Stimulated activated CD8-positive, alpha-beta memory T cell treated with anti-CD3 and anti-CD28 coated beads, Interleukin-4, amount 100 ng/mL, for 24 hours (primary cell): ENCODE measurements at regions not wholly inside any gene's neighbourhood (a gene's known extent, or its start where the extent isn't known, plus 50 kb on each side); places are given as distances from the start of the nearest gene placed in this dataset.

Experiments
- DNase-seq: peaks from one replicate; pipeline ENCODE4 v3.0.0-alpha.2; 2020; ENCODE audit warnings: low read depth

DNA sequence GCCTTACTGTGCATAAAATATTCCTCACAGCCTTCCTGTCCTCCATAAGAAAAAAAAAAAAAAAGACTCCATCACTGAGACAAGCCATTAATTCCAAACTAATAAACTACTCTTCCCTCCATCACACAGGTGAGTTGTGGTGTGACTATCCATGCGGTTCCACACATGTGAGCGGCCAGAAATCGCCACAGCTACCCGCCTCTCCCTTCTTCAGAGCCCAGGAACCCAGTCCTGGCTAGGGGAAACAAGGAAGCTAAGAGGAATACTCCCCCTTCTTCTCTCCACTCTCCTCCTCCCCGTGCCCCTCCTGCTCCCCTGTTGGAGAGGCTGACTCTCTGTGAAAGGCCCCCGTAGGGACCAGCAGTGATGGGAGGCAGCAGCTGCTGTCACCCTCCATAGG lies 128.6 kb upstream of the ARID1B start:
- no peak for DNase-seq

DNA sequence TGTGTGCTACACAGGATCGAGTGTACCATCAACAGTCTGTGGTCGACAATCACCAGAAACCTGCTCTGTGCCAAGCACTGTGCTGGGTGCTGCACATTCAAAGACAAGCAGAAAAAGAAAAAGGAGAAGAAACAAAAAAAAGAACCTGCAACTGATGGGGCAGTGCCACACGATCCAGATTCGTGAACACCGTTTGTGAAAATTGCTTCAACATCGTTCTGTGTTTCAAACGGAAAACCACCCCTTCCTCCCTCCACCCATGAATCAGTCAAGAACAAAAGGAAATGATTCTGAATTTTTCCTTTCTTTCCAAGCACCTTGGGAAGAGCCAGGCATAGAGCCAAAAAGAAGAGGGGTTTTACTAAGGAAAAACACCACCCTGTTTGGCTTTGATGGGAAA lies 129.2 kb upstream of the ARID1B start:
- no peak for DNase-seq

DNA sequence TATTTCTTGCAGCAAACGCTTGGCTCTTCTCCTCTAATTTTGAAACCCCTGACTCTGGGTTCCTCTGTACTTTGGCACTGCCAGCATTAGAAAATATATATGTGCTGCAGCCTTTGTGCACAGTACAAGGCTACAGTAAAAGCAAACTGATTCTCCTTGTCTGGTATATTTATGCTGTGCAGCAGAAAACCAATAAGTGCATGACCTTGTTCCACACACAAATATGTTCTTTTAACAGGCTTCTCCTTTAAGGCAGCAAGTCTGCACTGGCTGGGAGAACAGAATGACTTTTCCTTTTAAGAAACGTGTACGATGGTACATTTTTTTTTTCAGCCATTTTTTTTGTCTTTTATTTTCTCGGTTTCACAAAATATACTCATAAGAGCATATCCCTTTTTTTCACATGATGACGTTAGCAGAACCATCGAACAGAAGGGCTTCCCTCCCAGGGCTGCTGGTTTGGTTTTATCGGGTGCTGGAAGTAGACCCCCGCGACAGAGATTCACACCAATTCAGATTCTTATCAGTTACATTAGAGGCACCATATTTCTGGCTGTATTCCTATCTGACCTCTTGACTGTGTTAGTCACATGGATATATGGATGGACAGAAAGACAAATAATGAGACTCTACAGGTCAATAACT lies 129.9 kb upstream of the ARID1B start:
- DNase-seq = no peak

DNA sequence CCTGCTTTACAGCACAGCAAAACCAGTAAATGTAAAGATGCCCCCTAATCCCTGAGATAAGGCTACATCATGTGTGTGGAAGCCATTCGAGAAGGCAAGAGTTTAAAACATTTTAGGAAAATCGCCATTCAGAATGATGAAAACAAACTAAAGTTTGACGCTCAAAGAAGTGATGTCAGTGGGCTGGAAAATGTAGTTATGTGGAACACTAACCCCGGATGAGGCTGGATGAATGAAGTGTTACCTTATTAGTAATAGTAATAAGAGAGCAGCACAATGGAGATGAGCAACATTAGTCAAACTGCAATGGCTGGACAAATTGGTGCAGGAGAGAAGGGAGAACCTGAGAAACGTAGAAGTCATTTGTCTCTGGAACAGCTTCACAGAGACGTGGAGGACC lies 130.7 kb upstream of the ARID1B start:
- no peak for DNase-seq

DNA sequence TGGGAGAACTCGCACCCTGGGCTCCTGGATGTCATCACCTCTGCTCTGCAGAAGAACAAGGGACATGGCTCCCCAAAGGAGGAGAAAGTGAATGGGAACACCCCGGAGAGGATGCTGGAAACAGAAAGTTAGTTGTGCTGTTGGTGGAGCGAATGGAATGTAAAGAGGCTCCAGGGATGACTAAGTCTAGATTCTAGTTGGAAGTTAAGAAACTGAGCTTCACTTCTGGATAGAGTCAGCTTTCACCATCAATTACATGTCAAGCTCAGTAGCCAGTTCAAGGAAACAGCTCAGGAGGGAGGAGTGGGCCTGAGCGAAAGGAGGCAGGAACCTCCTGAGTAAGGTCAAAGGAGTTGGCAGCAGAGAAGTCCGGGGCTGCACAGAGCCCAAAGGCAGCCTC lies 132.1 kb upstream of the ARID1B start:
- DNase-seq = no peak

DNA sequence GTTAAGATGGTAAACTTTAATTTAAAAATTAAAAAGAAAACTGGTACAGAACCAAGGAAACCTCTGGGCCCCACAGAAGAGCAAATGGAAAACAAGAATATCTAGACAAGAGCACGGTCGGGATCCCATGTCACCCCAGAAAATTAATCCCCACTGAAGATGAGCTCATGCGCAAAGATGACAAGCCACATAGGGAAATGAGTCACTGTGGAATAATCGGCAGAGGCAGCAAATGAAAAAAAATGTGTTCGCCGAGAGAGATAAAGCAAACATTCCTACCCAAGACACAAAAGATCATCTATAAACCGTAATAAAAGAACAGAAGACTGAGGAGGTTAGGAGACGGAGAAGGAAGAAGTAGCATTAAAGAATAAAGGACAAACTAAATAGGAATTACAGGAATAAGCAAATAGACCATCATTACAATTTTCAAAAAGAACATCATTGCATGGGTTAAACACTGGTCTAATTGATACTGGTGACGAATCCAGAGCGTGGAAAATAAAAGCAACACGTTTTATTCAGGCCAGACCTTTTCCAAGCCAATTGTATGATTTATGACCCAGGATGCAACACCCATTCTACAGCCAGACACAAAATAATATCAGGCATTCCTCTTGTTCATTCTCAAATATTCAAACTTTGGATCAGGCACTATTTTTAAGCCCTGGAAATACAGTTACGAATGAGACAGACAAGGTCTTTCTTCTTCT lies 138.0 kb upstream of the ARID1B start:
- no peak for DNase-seq

DNA sequence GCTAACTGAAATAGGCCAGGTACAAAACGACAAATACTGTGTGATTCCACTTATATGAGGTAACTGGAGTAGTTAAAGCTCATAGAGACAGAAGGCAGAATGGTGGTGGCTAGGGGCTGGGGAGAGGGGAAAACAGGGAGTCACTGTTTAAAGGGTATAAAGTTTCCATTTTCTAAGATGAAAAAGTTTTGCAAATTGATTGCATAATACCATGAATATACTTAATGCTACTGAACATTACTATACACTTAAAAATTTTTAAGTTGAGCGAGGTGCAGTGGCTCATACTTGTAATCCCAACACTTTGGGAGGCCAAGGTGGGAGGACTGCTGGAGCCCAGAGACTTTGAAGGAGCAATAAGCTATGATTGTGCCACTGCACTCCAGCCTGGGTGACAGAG lies 138.6 kb upstream of the ARID1B start:
- no peak for DNase-seq

DNA sequence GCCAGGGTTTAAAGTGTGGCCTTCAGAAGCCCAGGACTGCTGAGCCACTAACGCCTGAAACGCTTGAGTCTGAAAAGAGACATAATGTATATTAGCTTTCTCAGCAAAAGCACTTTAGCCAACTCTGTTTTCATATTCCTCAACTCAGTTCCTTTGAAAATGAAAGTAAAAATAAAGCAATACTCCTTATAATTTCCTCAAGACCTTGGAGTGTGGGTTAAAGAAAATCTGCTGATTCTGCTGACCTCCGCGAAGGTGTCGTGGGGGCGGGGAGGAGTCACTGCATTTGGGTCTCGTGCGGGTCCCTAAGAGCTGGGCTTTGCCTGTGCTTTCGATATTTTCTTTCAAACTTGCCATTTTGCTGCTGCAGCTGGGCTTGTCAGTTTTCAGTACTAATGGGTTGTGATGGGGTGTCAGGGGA lies 142.2 kb upstream of the ARID1B start:
- DNase-seq = no peak

DNA sequence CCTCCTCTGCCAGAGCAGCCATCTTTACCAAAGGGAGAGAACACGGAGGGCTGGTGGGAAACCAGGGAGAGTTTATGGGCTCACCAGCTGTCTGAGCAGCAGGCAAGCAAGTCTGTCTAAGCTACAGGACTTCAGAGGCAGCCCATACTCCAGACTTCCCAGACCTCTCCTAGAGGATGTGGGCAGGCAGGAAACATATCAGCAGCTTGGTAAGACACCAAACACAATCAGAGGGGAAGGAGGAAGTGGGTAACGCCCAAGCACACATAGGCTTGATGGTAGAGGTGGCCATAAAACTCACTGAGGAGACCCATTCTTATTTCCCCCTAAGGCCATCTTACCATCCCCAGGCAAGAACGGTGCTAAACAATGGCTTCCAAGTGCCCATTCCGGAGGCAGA lies 143.1 kb upstream of the ARID1B start:
- no peak for DNase-seq

DNA sequence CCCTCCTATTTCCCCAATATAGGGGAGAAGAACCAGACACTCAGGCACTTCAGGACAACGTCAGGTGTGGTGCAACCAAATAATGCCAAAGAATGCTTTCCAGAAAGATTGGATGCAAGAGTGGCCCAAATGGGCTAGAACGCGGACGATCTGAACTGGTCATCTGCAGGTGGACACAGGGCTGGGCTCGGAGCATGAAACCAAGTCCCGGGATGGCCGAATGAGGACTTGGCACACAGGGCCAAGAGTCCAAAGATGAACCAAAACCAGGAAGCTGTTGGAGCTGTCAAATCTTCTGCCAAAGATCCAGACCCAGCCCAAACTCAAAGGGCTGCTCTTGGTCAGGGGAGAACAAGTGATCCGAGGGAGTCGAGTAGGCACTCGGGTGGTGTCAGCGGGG lies 143.9 kb upstream of the ARID1B start:
- no peak for DNase-seq

DNA sequence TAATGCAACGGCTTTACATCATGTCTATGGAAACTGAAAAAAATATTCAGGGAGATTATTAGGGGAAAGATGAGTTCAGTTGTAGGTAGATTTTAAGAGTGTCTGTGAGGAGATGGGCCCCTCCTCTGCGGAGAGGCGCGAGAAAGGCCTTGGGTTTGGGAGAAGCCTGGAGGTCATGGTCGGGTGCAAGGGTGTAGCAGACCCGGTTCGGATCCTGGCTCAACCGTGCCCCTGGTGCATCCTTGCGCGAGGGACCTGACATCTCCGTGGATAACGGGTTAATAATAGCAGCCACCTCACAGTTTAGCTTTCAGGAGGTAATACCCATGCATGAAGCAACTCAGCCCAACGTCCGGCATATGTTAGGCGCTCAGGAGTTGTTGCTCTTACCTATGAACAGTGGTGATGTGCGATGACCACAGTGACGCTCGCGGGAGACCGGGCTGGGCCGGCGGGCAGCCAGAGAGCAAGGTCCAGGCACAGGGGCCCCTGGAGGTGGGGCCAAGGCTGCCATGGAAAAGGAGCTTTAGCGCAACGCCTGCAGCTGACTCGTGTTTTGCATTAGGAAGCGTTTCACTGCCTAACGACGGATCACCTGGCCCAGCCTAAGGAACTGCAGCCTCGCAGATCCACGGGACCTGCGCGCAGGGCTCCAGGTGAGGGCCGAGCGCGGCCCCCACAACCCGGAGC lies 146.4 kb upstream of the ARID1B start:
- no peak for DNase-seq

DNA sequence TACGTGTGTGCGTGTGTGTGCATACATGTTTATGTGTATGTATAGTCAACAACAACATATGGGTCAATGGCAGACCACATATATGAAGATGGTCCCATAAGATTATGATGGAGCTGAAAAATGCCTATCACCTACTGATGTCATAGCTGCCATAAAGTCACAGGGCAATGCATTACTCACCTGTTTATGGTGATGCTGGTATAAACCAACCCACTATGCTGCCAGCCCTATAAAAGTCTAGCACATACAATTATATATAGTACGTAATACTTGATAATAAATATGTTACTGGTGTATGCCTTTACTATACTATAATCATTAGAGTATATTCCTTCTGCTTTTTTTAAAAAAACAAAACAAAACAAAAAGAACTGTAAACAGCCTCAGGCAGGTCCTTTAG lies 148.4 kb upstream of the ARID1B start:
- DNase-seq = no peak

DNA sequence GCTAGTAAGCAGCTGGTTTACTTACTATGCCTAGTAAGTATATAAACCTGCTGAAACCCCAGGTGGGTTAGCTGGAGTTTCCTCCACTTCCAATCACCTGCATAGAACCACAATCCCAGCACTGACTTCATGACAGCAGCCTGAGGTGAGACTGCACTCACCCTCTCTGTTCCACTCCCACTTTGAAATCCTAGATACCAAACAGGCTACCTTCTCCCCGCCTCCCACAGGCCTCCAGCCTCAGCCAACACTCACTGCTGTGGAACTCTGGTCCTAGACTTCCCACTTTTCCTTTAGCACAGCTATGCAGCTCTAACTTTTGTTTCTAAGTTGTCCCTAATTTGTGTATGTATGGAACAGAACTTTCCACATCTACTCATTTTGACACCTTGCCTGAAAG lies 149.7 kb upstream of the ARID1B start:
- DNase-seq = no peak

DNA sequence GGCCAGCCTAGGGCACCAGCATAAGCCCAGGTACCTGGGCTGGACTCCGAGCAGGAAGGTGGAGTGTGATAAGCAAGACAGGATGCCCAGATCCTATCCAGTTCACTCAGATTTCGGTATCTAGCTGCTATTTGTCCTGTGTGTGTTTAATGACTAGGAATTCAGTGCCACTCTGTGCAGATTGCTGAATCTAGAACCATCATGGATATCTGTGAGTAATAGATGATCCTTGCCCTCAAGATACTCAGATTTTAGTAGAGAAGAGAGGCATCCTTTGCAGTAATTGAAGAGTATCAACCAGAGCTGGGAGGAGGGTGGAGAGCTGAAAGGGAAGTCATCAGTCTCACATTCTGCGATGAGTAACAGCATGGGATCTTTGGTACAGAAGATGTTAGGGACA lies 155.0 kb upstream of the ARID1B start:
- DNase-seq = no peak

DNA sequence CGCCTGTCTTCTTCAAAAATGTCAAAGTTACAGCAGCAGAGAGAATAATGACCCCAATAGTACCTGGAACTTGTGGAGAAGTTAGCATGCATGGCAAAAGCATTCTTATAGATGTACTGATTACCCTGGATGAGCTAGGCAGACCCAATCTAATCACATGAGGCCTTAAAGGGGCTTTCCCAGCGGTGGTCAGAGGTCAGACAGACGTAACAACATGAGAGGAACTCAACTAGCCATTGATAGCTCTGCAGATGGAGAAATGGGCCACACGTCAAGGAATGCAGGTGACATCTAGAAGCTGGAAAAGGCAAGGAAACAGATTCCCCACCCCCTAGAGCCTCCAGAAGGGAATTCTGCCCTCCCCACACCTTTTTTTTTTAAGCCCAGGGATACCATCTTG lies 156.8 kb upstream of the ARID1B start:
- DNase-seq = no peak

DNA sequence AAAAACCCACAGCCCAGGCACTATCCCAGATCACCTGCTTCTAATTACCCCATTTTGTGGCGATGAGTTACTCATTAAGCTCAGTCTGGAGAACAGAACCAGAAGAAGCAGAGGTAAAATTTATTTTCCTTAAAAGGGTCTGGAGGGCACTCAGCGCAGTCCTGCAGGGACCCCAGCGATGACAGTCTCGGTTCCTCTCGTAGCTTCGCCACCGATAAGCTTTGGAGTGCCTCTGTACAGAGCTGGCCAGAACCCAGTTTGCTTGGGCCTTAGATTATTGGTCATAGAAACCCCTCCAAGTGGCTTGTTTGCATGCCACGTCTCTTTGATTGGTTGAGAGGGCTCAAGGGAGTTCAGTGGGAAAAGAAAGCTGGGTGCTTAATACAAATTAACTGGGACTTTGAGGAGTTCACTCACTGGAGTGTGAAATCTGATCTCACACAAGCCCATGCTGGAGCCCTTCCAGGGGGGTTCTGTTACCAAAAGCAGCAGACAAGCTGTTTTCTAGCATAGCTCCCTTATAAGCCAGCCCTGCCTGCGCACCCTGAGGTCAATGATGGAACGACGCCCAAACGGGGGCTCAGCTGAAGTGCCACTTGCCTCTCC lies 158.5 kb upstream of the ARID1B start:
- no peak for DNase-seq

DNA sequence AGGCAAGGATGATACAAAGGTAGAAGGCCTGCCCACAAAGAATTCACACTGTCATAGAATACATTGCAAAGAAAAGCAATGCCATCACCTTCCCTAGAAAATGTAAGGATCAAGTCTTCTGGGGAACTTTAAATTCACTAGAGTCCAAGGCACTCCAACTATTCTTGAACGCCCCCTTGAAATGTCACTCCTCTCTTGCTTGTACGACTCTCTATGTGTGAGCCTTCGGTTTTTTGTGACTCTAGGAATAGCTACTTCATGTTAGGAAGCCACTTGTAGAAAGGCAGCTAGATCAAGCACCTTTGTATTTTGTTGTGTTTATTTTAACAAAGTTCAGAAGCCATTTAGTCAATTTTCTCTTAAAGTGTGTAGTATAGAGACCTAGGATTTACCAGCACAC lies 159.2 kb upstream of the ARID1B start:
- DNase-seq = no peak

DNA sequence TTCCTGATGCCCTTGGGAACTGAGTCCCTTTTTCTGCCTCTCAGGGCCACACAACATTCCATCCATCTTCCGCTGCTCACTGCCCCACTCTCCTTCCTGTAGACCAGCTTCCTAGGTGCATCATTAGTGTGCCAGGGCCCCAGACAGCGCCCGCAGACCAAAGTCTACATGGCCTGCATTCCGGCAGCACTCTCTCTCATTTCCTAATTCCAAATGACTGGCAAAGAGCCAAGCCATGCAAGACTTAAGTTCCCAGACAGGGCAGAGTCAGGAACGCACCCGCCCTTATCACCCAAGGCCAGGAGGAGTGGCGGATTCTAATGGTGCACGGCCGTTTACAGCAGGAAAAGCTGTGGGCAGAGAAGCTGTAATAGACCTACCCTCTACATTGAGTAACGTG lies 159.8 kb upstream of the ARID1B start:
- DNase-seq = no peak

DNA sequence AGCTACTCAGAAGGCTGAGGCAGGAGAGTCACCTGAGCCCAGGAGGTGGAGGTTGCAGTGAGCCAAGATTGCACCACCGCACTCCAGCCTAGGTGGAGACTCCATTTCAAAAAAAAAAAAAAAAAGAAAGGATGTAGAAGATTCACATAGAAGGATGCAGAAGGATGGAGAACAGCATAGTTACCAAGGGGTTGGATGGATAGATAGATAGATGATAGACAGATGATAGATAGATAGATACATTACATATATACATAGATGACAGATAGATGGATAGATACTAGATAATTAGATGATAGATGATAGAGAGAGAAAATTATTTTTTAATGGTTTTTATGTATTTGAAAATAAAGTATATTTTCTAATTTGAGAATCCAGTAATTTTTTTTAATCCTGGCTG lies 160.7 kb upstream of the ARID1B start:
- no peak for DNase-seq

DNA sequence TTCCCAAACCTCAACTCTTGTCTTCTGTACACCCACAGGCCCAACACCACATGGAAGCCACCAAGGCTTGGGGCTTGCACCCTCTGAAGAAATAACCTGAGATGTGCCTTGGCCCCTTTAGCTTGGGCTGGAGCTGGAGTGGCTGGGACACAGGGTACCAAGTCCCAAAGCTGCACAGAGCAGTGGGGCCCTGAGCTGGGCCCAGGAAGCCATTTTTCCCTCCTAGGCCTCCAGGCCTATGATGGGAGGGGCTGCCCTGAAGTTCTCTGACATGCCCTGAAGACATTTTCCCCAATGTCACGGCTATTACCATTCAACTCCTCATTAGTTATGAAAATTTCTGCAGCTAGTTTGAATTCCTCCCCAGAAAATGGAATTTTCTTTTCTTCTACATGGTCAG lies 163.2 kb upstream of the ARID1B start:
- no peak for DNase-seq

DNA sequence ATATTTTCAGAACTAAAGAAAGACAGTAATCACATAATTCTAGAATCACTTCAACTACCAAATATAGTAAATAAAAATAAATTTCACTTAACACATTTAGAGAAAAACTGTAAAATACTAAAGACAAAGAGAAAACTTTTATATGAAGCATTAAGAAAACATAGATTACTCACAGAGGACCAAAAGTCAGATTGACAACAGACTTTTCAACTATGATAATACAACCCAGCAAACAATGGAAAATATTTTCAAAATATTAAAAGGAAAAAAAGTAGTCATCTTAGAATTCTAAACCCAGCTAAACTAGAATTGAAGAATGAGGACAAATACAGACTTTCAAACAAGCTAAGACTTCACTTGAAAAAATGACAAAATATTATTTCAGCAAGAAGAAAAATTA lies 164.8 kb upstream of the ARID1B start:
- DNase-seq = no peak

DNA sequence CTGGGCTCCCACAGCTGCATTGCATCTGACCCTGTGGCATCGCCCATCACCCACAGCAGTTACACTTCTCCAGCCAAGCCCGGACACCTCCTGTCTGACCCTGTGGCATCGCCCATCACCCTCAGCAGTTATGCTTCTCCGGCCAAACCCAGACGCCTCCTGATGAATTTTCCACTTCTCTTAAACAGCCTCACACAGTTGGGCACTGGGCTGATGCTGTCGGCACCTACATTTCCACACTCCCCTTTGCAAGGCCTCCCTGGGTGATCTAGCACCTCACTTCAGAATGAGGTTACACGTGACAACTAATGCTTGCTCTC lies 175.2 kb upstream of the ARID1B start:
- DNase-seq = no peak
